Kidney (tissue), 13 donors: ENCODE measurements at regions not wholly inside any gene's neighbourhood (a gene's known extent, or its start where the extent isn't known, plus 50 kb on each side); places are given as distances from the start of the nearest gene placed in this dataset.

Experiments used
- DNase-seq, 5 donors: peaks; one replicate each; pipeline ENCODE4 v3.0.0-alpha.2; 2013 to 2020
- FAIRE-seq: peaks from 2 replicates; lab custom pipeline; 2012; peaks lifted over from hg19 to GRCh38; lab: Jason Lieb, UNC
- H3K27ac ChIP-seq, 2 donors: one replicate each; pipeline ENCODE4 v1.7.0; 2013; ENCODE audit warnings: low read depth in 2 of 2, low read length in 2 of 2, inconsistent platforms in 1 of 2
- H3K27me3 ChIP-seq: one replicate; pipeline ENCODE4 v1.7.1; 2013; ENCODE audit warnings: low read length, inconsistent platforms; ENCODE audit not compliant: control insufficient read depth, insufficient read depth
- H3K36me3 ChIP-seq, 3 donors: one replicate each; pipeline versions ENCODE4 v1.7.0 to v1.7.1; 2013; ENCODE audit warnings: low read length in 3 of 3, control low read depth in 1 of 3, inconsistent platforms in 1 of 3; ENCODE audit not compliant: insufficient read depth in 3 of 3, control insufficient read depth in 2 of 3
- H3K4me1 ChIP-seq, 3 donors: one replicate each; pipeline versions ENCODE4 v1.7.0 to v1.7.1; 2013; ENCODE audit warnings: low read length in 3 of 3, inconsistent platforms in 1 of 3, low read depth in 1 of 3; ENCODE audit not compliant: control insufficient read depth in 2 of 3, insufficient read depth in 2 of 3
- H3K4me3 ChIP-seq, 3 donors: one replicate each; pipeline versions ENCODE4 v1.7.0 to v1.8.1; 2013; ENCODE audit warnings: low read length in 3 of 3, control low read depth in 1 of 3, inconsistent platforms in 1 of 3
- H3K9ac ChIP-seq, 3 donors: one replicate each; pipeline versions ENCODE4 v1.7.0 to v1.7.1; 2013; ENCODE audit warnings: low read length in 3 of 3, control low read depth in 1 of 3, inconsistent platforms in 1 of 3
- H3K9me3 ChIP-seq, 3 donors: one replicate each; pipeline versions ENCODE4 v1.7.0 to v1.7.1; 2013; ENCODE audit warnings: low read length in 3 of 3, control low read depth in 1 of 3, inconsistent platforms in 1 of 3; ENCODE audit not compliant: control insufficient read depth in 2 of 3, insufficient read depth in 1 of 3
- intact Hi-C: fragments of 100-400 bp; cut with DNase I; formaldehyde crosslinking; loops from one replicate; pipeline ENCODE4 v1.11.1; 2022
- TF ChIP-seq, protein P1 (sequence below): IDR thresholded peaks from 3 replicates; pipeline ENCODE4 v1.5.1; 2012; ENCODE audit warnings: mild to moderate bottlenecking, moderate library complexity, borderline replicate concordance; ENCODE audit not compliant: insufficient read depth; ENCODE audit errors: extremely low read depth
- donor health status: control.
- donor health status: control.
- donor health status: control.
- donor health status: control.
- donor health status: control.
- donor health status: DM: yes; HTN: yes; CAD: no.
- donor health status: Normal renal cell carcinoma (clear cell type).

DNA sequence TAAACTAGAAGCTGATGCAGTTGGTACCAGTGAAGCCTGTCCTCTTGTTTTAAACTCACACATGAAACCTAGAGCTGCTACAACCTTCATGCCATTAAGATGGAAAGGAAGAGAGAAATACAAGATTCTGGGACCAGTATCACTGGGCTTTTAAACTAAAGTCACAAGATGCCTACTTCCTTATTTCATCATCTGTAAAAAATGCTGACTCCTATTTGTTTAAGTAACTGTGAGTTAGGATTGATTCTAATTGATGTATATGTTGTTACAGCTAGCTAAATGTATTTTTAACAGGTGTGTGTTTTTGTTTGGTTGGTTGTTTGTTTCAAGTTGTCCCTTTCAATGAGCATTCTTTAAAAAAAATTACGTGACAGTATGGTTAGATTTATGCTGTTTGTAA is 833.3 kb upstream of the PRMT6 start:
- Histone ChIP-seq H3K27me3 (no peaks in the 10 kb centered on the region), H3K9ac (no peak overlapping the region), H3K36me3 (no peaks in the 10 kb centered on the region), H3K9me3 (no peaks in the 10 kb centered on the region), H3K4me1 (no peaks in the 10 kb centered on the region), H3K27ac (no peak overlapping the region), H3K4me3 (no peak overlapping the region)
- DNase-seq (no peak), FAIRE-seq (no peak)
- intact Hi-C loops: no loop called here
- TF ChIP-seq, protein P1, sequence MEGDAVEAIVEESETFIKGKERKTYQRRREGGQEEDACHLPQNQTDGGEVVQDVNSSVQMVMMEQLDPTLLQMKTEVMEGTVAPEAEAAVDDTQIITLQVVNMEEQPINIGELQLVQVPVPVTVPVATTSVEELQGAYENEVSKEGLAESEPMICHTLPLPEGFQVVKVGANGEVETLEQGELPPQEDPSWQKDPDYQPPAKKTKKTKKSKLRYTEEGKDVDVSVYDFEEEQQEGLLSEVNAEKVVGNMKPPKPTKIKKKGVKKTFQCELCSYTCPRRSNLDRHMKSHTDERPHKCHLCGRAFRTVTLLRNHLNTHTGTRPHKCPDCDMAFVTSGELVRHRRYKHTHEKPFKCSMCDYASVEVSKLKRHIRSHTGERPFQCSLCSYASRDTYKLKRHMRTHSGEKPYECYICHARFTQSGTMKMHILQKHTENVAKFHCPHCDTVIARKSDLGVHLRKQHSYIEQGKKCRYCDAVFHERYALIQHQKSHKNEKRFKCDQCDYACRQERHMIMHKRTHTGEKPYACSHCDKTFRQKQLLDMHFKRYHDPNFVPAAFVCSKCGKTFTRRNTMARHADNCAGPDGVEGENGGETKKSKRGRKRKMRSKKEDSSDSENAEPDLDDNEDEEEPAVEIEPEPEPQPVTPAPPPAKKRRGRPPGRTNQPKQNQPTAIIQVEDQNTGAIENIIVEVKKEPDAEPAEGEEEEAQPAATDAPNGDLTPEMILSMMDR: no peak

DNA sequence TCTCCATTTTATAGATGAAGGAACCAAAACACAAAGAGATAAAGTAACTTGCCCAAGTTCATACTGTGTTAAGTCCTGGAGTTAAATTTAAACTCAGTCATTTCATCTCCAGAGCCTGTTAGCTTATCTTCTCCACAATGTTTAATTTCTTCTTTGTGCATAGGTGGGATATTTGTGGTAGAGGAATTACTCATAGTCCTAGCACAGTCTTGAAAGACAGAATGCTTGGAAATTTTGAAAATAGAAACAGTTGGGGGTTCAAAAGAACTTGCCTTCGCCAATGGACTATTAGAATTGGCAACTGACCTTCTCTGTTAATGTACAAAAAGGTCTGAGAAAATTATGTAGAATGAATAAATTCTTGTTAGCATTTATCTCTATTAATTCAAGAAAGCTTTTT is 832.0 kb upstream of the PRMT6 start:
- H3K27ac ChIP-seq: no peak overlapping the region
- FAIRE-seq: no peak
- no peak overlapping the region for H3K4me3 ChIP-seq
- H3K9ac ChIP-seq: no peak overlapping the region
- intact Hi-C loops: no loop called here
- TF ChIP-seq, protein P1: no peak
- no peaks in the 10 kb centered on the region for H3K9me3 ChIP-seq
- no peaks in the 10 kb centered on the region for H3K27me3 ChIP-seq
- no peak for DNase-seq
- H3K4me1 ChIP-seq: no peaks in the 10 kb centered on the region
- H3K36me3 ChIP-seq: no peaks in the 10 kb centered on the region

DNA sequence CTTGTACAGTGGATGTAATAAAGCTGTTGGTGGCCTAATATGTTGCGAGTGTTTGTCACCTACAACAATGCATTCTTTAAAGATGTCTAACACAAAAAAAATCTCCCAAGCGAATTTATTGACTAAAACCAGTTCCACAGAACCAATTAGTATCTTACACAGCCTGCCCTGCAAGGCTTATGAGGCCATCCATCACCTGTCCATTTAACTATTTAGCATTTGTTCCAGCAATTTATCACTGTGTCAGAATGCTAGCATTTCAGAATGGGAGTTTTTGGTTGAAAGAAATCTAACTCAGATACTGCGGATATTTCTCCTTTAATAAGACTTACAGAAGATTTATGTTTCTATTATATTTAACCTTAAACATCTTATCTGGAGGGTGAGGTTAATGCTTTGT is 831.1 kb upstream of the PRMT6 start:
- Histone ChIP-seq H3K9me3 (no peaks in the 10 kb centered on the region), H3K27ac (no peak overlapping the region), H3K27me3 (no peaks in the 10 kb centered on the region), H3K36me3 (no peaks in the 10 kb centered on the region), H3K4me3 (no peak overlapping the region), H3K9ac (no peak overlapping the region), H3K4me1 (no peaks in the 10 kb centered on the region)
- no peak for FAIRE-seq
- intact Hi-C loops: no loop called here
- no peak for DNase-seq
- TF ChIP-seq, protein P1: no peak

DNA sequence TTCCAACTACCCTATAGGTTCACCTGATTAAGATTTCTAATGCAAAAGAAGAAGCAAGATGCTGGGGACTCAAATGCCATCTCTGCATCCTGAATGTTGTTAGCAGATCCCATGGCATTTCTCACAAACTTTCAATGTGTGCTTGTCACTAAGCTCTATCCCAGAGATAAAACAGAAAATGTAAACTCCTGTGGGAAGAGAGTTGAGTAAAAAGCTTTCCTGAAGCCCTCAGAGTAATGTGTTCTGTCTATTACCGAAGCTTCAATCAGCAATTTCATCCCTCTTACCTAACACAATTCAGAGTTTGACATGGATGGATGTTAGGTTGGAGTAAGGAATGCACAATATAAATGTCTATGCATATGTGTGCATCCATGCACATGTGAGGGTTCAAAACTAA is 829.9 kb upstream of the PRMT6 start:
- TF ChIP-seq, protein P1: no peak
- no peak for FAIRE-seq
- Histone ChIP-seq H3K9ac (no peak overlapping the region), H3K27ac (no peak overlapping the region), H3K4me3 (no peak overlapping the region), H3K9me3 (no peaks in the 10 kb centered on the region), H3K27me3 (no peaks in the 10 kb centered on the region), H3K36me3 (no peaks in the 10 kb centered on the region), H3K4me1 (no peaks in the 10 kb centered on the region)
- intact Hi-C loops: no loop called here
- DNase-seq: no peak
